Lower leg skin (tissue), 4 donors: ENCODE measurements at regions not wholly inside any gene's neighbourhood (a gene's known extent, or its start where the extent isn't known, plus 50 kb on each side); places are given as distances from the start of the nearest gene placed in this dataset.

Source experiments
- DNase-seq, 2 donors: peaks; one replicate each; pipeline ENCODE4 v3.0.0-alpha.2; 2019; ENCODE audit warnings: low spot score in 2 of 2
- H3K4me3 ChIP-seq: fragments of 200-600 bp; sonication (generic); 2 replicates; pipeline ENCODE4 v1.5.1; 2017; ENCODE audit warnings: mild to moderate bottlenecking, low read depth; ENCODE audit not compliant: poor library complexity, severe bottlenecking
- CTCF ChIP-seq, 3 donors: fragments of 450-650 bp; IDR thresholded peaks; one replicate each; pipeline ENCODE4 v1.5.1; 2016; ENCODE audit warnings: antibody characterized with exemption in 3 of 3, mild to moderate bottlenecking in 3 of 3, moderate library complexity in 2 of 3
- POLR2A ChIP-seq, 2 donors: fragments of 450-650 bp; IDR thresholded peaks; one replicate each; pipeline ENCODE4 v1.6.1; 2016 to 2017; ENCODE audit warnings: antibody characterized with exemption in 2 of 2, mild to moderate bottlenecking in 1 of 2, moderate library complexity in 1 of 2
- WGBS, 2 donors: methylation state at CpG; one replicate each; pipeline ENCODE4 v1.1.5; 2018; 5-methylcytosine and 5-hydroxymethylcytosine counted together
- intact Hi-C: fragments of 100-400 bp; cut with DNase I; formaldehyde crosslinking; loops from one replicate; pipeline ENCODE4 v1.15.0; 2023; ENCODE audit warnings: low total_unique reads

- TF ChIP-seq CTCF (IDR thresholded peaks at IDR 0.05) (no peak), POLR2A (IDR thresholded peaks at IDR 0.05) (no peak)
- 70 to 87% methylated on average over 1 of the region's 1 CpG for WGBS, 2 donors
- DNase-seq, result no peak
- intact Hi-C loops, result no loop called here
- no peak overlapping the region for H3K4me3 ChIP-seq
Measured at GRCh38 chr7:91685544-91685943, 195.0 kb downstream of the MTERF1 start.

GRCh38 chr7:91690541-91691070, 189.9 kb downstream of the MTERF1 start:
- 71 to 76% methylated on average over 1 of the region's 1 CpG for WGBS, 2 donors
- TF ChIP-seq POLR2A (IDR thresholded peaks at IDR 0.05), result no peak

GRCh38 chr7:91691865-91692264, 188.6 kb downstream of the MTERF1 start:
- 89 to 94% methylated on average over 6 of the region's 6 CpGs for WGBS, 2 donors
- intact Hi-C loops, result no loop called here

More at GRCh38 chr7:91690541-91691070, 189.9 kb downstream of the MTERF1 start:
- no peak overlapping the region for H3K4me3 ChIP-seq
- intact Hi-C loops, result no loop called here
- no peak for DNase-seq

GRCh38 chr7:91692800-91693199, 187.7 kb downstream of the MTERF1 start:
- 18 to 19% methylated on average over 3 of the region's 3 CpGs for WGBS, 2 donors
- no peak for TF ChIP-seq CTCF (IDR thresholded peaks at IDR 0.05)
- TF ChIP-seq POLR2A (IDR thresholded peaks at IDR 0.05), result no peak
- intact Hi-C loops, result no loop called here
- no peak overlapping the region for H3K4me3 ChIP-seq
- DNase-seq, result no peak

More at GRCh38 chr7:91691865-91692264, 188.6 kb downstream of the MTERF1 start:
- H3K4me3 ChIP-seq, result no peak overlapping the region
- DNase-seq, result no peak
- TF ChIP-seq CTCF (IDR thresholded peaks at IDR 0.05) (no peak), POLR2A (IDR thresholded peaks at IDR 0.05) (no peak)

GRCh38 chr7:91694351-91694841, 186.1 kb downstream of the MTERF1 start:
- H3K4me3 ChIP-seq, result no peak overlapping the region
- intact Hi-C loops, result no loop called here
- no peak for DNase-seq
- 51 to 61% methylated on average over 3 of the region's 3 CpGs for WGBS, 2 donors
- TF ChIP-seq CTCF (IDR thresholded peaks at IDR 0.05) (no peak), POLR2A (IDR thresholded peaks at IDR 0.05) (no peak)

- intact Hi-C loops, result no loop called here
- 38 to 48% methylated on average over 1 of the region's 1 CpG for WGBS, 2 donors
- H3K4me3 ChIP-seq, result no peak overlapping the region
- DNase-seq, result no peak
- TF ChIP-seq POLR2A (IDR thresholded peaks at IDR 0.05), result no peak
- TF ChIP-seq CTCF (IDR thresholded peaks at IDR 0.05), result no peak
Measured at GRCh38 chr7:91710881-91711280, 169.6 kb downstream of the MTERF1 start.
